Left renal pelvis (tissue), 4 donors: ENCODE measurements at regions not wholly inside any gene's neighbourhood (a gene's known extent, or its start where the extent isn't known, plus 50 kb on each side); places are given as distances from the start of the nearest gene placed in this dataset.
"Not testable (repeated sequence)": the region's sequence is repeated elsewhere in the genome, so short reads cannot be mapped to it uniquely, and the experiment has no call there.

Experiments used
- DNase-seq, 4 donors: peaks; one replicate each; pipeline ENCODE4 v3.0.0-alpha.2; 2013; ENCODE audit warnings: low read depth in 4 of 4, low spot score in 3 of 4

GRCh38 chr4:100042235-100042634 is 92.2 kb upstream of the H2AZ1 start:
- DNase-seq: no peak

- no peak for DNase-seq
Observed at GRCh38 chr4:100041646-100042045, 91.6 kb upstream of the H2AZ1 start.

- no peak for DNase-seq
Observed at GRCh38 chr4:100034023-100034664, 84.1 kb upstream of the H2AZ1 start.

- DNase-seq: no peak
Observed at GRCh38 chr4:100026066-100026465, 76.0 kb upstream of the H2AZ1 start.

- no peak for DNase-seq
Observed at GRCh38 chr4:100023800-100024199, 73.7 kb upstream of the H2AZ1 start.

- no peak for DNase-seq
Observed at GRCh38 chr4:100022792-100023222, 72.7 kb upstream of the H2AZ1 start.

GRCh38 chr4:100019821-100020220 is 69.7 kb upstream of the H2AZ1 start:
- no peak for DNase-seq

- no peak for DNase-seq
Observed at GRCh38 chr4:100017637-100018310, 67.7 kb upstream of the H2AZ1 start.

- no peak for DNase-seq
Observed at GRCh38 chr4:100016191-100016590, 66.1 kb upstream of the H2AZ1 start.

GRCh38 chr4:100014616-100015015 is 64.5 kb upstream of the H2AZ1 start:
- no peak for DNase-seq

GRCh38 chr4:100009490-100009889 is 59.4 kb upstream of the H2AZ1 start:
- no peak for DNase-seq

- no peak for DNase-seq
Observed at GRCh38 chr4:100008048-100008447, 58.0 kb upstream of the H2AZ1 start.

GRCh38 chr4:100006161-100006560 is 56.1 kb upstream of the H2AZ1 start:
- DNase-seq: not testable (repeated sequence)
